SK-MEL-5 (cell line): ENCODE measurements at regions not wholly inside any gene's neighbourhood (a gene's known extent, or its start where the extent isn't known, plus 50 kb on each side); places are given as distances from the start of the nearest gene placed in this dataset.
"Not testable (repeated sequence)": the region's sequence is repeated elsewhere in the genome, so short reads cannot be mapped to it uniquely, and the experiment has no call there.

Experiments used
- DNase-seq: peaks from one replicate; pipeline ENCODE4 v3.0.0-alpha.2; 2016; ENCODE audit warnings: low read depth, low spot score
- in situ Hi-C: cut with HindIII; loops from 2 replicates; pipeline ENCODE4 v1.10.0; 2016; ENCODE audit warnings: low sequenced_read_pairs, high pct_unique_total_duplicates, low pct_unique_long_range_greater_than_20kb

DNA sequence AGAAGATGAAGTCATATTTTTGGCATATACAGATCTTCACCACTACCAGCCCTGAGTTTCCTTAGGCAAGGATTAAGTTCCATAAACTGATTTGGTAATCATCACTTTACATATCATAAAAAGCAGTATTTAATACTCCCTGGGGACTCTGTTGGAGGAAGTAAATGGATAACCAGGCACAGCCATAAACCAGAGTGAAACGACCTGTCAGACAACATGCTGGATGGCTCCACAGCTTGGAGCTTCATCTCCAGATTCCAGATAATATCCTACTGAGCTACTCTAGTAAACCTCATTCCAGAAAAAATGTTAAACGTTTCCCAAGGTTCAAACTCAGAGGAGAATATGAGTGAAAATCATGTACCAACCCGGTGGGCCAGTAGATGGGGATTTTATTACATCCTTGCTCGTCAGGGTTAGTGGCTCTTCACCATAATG, 109.2 kb downstream of the BASP1 start:
- in situ Hi-C loops = no loop called here
- no peak for DNase-seq

DNA sequence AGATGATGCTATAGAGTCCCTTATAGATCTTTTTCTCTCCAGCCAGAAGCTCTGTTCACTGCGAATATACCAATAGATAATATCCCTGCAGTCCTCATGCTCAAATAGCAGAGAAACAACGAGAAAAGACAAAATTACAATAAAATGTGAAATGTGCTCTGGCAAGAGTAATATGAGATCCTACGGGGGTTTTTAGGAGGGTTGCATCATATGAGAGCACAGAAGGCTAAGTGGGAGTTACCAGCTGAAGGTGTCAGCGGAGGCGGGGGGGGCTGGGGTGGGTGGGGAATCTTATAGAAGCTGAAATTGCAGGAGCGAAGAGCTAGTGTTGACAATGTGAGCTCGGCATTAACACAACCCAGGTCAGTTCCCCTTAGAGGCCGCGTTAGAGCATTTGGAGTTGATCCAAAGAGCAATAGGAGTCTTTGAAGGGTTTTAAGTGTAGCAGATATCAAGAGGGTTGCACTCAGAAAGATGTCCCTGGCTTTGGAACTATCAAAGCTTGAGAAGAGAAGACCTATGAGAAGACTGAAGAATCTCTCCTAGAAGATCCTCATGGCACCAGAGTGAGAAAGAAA, 109.7 kb downstream of the BASP1 start:
- DNase-seq = no peak
- in situ Hi-C loops = no loop called here

DNA sequence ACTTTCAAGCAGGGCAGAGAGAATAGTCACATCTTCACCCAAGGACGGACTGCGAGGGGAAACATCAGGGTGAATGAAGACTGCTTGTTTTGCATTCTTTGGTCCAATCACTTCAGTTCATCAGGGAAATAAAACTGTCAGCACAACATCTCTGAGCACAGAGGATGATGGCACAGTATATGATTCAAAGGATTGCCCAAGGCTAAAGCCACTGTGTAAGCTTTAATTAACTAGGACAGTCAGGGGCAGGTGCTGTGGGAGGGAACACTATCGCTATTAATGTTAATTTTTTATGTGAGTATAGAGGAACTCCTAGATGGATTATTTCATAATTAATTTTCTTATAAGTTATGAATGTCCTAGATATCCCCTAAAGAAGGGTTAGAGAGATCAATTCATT, 112.1 kb downstream of the BASP1 start:
- no peak for DNase-seq
- in situ Hi-C loops = no loop called here

DNA sequence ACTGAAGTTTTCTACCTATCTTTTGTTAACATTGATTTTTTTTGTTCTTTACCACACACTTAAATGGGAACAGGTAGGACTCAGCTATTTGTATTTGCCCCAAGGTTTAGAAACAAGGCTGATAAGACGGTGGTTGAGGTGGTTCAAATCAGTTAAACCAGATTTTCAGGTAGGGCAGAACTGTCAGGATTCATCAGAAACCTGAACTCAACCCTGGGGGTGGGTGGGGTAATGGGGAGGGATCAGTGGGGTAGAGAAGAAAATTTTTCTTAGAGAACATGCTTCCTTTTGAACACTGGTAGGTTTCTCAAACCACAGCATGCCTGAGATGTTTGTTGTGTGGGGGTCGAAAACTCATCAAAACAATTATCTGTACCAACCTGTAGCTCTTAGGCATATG, 113.0 kb downstream of the BASP1 start:
- in situ Hi-C loops = no loop called here
- DNase-seq = no peak

DNA sequence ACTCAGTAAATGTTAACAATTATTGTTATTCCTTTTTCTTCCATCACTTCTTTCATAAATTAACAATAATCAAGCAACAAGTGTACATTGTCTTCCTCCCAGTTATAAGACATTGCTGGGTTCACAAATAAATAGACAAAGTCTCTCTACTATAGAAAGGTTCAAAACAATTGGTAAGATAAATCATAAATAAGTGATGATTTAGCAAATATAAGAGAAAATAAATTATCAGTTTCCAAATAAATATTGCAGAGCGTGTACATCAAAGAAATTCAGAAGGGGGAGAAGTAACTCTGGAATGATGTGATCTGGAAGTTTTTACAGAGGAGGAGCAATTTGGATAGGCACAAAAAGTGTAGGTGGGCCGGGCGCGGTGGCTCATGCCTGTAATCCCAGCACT, 114.2 kb downstream of the BASP1 start:
- DNase-seq = no peak
- in situ Hi-C loops = no loop called here

DNA sequence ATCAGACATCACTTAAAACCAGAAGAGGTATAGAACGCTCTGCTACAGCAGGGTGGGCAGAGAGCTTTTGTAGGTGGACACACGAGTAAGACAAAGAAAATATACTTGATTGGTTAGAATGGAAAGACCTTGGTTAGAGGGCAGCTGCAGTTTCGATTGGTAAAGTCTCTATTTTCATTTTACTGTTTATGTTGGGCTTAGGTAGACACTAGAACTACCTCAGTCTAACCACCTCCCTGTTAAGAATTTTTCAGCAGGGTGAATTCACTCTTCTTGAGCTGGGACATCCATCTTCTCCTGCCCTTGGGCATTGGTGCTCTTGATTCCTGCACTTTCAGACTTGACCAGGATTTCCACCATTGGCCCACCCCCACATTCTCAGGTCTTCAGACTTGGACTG, 116.3 kb downstream of the BASP1 start:
- in situ Hi-C loops = no loop called here
- DNase-seq = no peak

DNA sequence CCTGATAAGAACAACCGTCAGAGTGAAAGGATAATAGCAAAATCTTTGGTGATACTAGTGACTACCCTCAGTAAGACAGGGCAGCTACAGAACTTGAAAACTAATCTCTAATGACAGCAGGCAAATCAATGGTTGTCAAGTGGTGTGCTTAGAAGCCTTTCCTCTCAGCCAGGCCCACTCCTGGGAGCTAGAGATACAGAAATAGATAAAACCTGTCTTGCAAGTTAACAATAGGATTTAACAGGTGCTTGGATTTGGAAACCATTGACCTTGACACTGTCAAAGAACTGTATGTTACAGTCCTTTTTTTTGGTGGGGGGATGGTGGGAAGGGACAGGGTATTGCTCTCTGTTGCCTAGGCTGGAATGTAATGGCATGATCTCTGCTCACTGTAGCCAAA, 118.6 kb downstream of the BASP1 start:
- no peak for DNase-seq
- in situ Hi-C loops = no loop called here

DNA sequence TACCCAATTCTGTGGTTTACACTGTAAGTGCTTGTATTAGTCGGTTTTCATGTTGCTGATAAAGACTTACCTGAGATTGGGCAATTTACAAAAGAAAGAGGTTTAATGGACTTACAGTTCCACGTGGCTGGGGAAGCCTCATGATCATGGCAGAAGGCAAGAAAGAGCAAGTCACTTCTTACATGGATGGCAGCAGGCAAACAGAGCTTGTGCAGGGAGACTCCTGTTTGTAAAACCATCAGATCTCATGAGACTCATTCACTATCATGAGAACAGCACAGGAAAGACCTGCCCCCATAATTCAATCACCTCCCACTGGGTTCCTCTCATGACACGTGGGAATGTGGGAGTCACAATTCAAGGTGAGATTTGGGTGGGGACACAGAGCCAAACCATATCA, 119.3 kb downstream of the BASP1 start:
- not testable (repeated sequence) for DNase-seq

DNA sequence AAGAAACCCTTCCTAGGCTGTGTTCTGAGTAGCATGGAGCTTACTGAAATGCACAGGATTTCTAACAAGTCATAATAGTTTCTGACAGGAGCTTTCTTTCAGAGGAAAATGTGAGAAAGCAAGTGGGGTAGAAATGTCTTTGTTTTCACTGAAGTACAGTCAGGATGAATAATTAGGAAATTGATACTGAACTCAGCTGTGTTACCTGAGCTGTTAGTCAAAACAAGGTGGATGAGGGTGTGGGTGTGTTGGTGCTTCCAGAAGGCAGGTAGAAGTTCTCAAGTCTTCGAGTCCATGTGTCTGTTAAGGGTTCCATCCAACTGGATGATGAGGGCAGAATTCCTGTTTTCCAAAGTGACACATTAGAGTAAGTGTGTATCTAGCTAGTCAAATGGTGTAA, 122.4 kb downstream of the BASP1 start:
- DNase-seq = no peak
- in situ Hi-C loops = no loop called here

More for the DNA sequence above, 119.3 kb downstream of the BASP1 start:
- in situ Hi-C loops = not testable (repeated sequence)

DNA sequence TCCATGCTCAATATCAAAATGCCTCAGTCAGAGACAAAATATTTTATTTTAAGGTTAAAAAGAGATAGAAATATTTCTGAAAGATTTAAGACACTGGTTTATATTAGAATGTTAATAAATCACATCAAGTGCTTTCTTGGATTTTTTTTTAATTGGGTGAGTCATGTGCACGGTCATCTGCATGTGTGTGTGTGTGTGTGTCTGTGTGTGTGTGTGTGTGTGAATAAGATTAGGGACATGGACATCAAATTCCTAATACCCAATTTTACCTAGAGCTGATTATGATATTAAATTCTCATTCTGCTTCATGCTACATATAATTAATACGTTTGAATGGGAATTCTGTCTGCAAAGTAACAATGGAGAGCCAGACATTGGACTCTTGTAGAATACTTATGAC, 122.9 kb downstream of the BASP1 start:
- in situ Hi-C loops = no loop called here
- DNase-seq = no peak

DNA sequence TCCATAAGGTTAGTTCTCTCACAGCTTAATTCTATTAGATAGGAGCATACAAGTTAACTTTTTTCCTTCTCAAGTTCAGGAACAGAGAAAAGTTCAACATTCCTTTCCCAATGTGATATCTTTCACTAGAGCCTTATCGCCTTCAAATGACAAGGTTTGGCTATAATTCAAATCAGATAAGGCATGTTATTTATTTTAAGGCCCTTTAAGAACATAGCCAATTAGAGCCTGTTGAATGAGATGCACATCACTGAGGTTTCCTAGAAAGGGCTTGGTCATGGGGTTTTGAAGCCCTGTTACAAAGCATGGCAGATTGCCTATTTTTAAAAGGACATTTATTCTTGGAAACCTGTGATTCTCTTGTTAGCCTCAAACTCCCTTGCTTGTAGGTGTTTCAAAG, 123.4 kb downstream of the BASP1 start:
- in situ Hi-C loops = no loop called here
- DNase-seq = no peak

DNA sequence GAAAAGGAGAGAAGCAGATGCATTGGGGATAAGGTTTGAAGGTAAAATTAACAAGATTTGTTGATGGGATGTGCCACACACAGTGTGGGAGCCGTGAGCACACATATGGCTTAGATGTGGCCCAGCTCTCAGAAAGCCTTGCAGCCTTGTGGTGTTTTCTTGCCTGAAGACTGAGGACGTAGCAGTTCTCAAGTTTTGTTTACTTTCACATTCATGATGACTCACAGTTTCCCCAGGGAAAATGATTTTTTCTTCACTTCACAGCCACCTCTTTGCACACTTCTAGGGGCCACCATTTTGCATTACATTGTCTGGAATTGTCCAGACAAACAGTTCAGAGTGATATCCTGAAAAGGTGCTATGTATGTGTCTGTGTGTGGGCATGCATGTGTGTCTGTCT, 126.2 kb downstream of the BASP1 start:
- DNase-seq = peak; percentile 52
- in situ Hi-C loops = no loop called here

DNA sequence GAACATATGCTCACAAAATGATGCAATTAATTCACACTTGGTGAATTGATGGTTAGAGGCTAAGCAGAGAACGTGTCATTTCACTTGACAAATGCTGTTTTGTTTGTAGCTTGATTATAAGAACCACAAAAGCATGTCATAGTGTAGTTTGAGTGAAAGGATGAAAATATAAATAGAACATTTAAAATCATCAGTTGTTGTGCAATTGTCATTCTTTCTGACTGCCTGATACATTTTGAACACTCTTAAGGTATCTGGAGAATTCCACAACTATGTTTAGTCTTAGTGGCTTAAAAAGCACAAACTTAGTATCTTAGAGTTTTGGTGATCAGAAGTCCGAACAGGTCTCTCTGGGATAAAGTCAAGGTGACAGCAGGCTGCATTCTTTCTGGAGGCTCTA, 129.4 kb downstream of the BASP1 start:
- no peak for DNase-seq
- in situ Hi-C loops = no loop called here

DNA sequence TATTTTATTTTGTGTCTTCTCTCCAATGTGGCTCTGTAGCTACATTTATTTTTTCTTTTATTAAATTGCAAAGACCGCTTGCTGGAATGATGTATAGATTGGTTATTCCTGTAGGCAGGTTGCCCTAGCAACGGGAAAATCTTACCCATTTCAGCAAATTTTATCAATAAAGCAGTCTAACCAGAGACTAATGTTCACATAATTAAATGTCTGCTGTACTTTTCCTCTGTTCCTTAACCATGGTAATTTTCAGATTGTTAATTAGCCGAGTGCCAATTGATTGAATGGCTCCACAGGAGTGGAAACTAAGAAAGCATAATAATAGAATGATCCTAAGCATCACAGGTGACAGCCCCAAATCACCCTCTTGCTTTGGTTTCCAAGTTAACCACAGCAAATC, 134.8 kb downstream of the BASP1 start:
- in situ Hi-C loops = no loop called here
- DNase-seq = no peak

DNA sequence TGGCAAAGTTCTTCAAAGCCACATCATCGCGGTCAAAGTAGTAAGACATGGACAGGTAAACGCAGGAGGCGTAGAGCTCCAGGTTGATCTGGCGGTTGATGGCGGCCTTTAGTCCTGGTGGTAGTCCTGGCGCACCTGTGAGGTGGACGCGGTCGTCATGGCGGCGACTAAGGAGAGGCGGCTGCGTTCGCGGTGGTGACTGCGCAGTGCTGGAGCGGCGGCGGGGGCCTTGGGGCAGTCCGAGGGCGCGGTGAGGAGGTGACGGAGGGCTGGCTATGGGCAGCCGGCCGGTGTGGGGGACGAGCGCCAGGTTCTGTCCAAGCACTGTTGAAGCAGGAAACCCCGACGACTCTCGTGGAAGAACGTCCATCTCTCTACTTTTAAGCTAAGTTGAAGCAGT, 136.8 kb downstream of the BASP1 start:
- in situ Hi-C loops = no loop called here
- DNase-seq = no peak

DNA sequence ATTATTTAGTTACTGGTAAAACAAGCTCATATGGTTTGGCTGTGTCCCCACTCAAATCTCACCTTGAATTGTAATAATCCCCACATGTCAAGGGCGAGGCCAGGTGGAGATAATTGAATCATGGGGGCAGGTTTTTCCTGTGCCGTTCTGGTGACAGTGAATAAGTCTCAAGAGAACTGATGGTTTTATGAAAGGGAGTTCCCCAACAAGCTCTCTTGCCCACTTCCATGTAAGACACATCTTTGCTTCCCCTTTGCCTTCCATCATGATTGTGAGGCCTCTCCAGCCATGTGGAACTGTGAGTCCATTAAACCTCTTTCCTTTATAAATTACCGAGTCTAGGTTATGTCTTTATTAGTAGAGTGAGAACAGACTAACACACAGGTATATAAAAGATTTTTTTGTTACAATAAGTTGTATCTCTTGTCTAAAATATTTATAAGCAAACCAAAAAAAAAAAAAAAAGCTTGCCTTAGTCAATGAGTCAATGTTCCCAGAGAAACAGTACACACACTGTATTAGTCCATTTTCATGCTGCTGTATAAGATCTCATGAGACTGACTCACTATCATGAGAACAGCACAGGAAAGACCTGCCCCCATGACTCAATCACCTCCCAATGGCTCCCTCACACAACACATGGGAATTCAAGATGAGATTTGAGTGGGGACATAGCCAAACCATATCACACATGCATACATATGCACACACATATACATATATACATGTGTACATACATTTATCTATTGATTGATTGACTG, 138.3 kb downstream of the BASP1 start:
- in situ Hi-C loops = no loop called here
- peak; percentile 80 for DNase-seq

DNA sequence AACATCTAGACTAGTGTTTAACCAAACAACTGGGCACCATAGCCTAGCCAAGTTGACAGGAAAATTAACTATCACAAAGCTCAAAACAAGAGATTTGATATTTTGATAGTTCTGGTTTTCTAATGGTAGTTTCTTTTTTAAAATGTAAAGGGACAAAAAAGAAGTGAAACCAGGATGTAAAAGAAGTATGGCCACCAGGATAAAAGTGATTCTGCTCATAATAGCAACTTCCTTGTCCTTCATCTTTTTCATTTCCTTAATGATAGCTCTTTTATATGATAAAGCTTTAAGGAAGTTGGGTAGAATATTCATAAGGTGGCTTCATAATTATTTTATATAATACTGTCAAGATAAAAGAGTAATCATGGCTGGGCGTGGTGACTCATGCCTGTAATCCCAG, 139.1 kb downstream of the BASP1 start:
- in situ Hi-C loops = no loop called here
- DNase-seq = no peak

DNA sequence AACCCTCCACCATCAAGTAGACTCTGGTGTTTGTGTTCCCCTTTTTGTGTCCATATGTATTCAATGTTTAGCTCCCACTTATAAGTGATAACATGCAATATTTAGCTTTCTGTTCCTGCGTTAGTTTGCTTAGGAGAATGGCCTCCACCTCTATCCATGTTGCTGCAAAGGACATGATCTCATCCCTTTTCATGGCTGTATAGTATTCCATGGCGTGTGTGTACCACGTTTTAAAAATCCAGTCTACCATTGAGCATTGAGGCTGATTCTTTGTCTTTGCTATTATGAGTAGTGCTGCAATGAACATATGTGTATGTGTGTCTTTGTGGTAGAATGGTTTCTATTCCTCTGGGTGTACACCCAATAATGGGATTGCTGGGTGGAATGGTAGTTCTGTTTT, 140.1 kb downstream of the BASP1 start:
- in situ Hi-C loops = no loop called here
- no peak for DNase-seq

DNA sequence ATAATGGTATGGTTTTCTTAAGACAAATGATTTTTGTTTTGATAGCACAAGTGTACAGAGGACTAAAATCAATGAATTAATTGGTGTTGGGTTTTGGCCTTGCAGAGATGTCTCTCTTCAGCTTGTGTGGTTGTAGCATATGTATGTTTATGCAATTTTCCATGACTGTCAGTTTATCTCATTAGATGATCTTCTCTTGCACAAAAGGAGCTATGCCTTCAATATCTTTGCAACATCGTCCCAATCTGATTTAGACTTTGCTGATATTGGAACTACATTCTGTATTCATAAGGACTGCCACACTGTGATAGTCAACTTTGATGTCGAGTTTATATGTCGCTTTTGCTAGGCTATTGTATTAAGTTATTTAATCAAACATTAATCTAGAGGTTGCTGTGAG, 140.0 kb upstream of the TAF11L2 start:
- in situ Hi-C loops = no loop called here
- DNase-seq = no peak
